B cell (primary cell): ENCODE measurements at regions not wholly inside any gene's neighbourhood (a gene's known extent, or its start where the extent isn't known, plus 50 kb on each side); places are given as distances from the start of the nearest gene placed in this dataset.

ENCODE experiments used
- ATAC-seq: fragments of 200-7000 bp; cut with Tn5 transposase; one replicate; pipeline ENCODE4 v1.10.0; 2021; ENCODE audit warnings: low read depth, mild to moderate bottlenecking, moderate number of reproducible peaks, moderate library complexity
- CTCF ChIA-PET: fragments of 350-600 bp; sonication (Branson Sonifier 250); formaldehyde crosslinking; loops from one replicate; lab custom pipeline; 2021; ENCODE audit warnings: antibody characterized with exemption, inconsistent platforms; lab: Charles Lee
- POLR2A ChIA-PET: fragments of 350-600 bp; sonication (Branson Sonifier 250); formaldehyde crosslinking; loops from one replicate; lab custom pipeline; 2021; ENCODE audit warnings: antibody characterized with exemption; lab: Charles Lee
- DNase-seq: peaks from one replicate; pipeline ENCODE4 v3.0.0; 2013
- H2AFZ ChIP-seq: 2 replicates; pipeline ENCODE4 v1.6.1; 2012; ENCODE audit warnings: mild to moderate bottlenecking, low read depth, low read length; ENCODE audit not compliant: insufficient read depth, poor library complexity, severe bottlenecking
- H3K27ac ChIP-seq, 2 donors: 1 replicate in 1 of 2; 2 replicates in 1 of 2; pipeline ENCODE4 v1.5.1; 2012 to 2013; ENCODE audit warnings: low read length in 2 of 2, mild to moderate bottlenecking in 2 of 2, moderate library complexity in 1 of 2
- H3K27me3 ChIP-seq, 4 experiments: fragments of 200-600 bp in 1 of 4; sonication (generic) in 1 of 4; replicated peaks in 1 of 4; 1 replicate in 2 of 4; 2 replicates in 2 of 4; pipeline versions ENCODE4 v1.6.1 to v1.7.0; 2013 to 2016; ENCODE audit warnings: low read length in 3 of 4, mild to moderate bottlenecking in 2 of 4, mixed read lengths in 1 of 4, moderate library complexity in 1 of 4; ENCODE audit not compliant: insufficient read depth in 4 of 4, control insufficient read depth in 3 of 4; ENCODE audit errors: control extremely low read depth in 1 of 4
- H3K36me3 ChIP-seq, 2 experiments: replicated peaks in 1 of 2; 1 replicate in 1 of 2; 2 replicates in 1 of 2; pipeline versions ENCODE4 v1.6.1 to v1.7.1; 2013; ENCODE audit warnings: low read length in 1 of 2; ENCODE audit not compliant: insufficient read depth in 2 of 2, control insufficient read depth in 1 of 2; ENCODE audit errors: control extremely low read depth in 1 of 2, extremely low read depth in 1 of 2
- H3K4me1 ChIP-seq, 2 donors: fragments of 200-600 bp in 1 of 2; sonication (generic) in 1 of 2; 1 replicate in 1 of 2; 2 replicates in 1 of 2; pipeline versions ENCODE4 v1.5.1 to v1.6.1; 2013 to 2017; ENCODE audit warnings: low read length in 2 of 2; ENCODE audit not compliant: control insufficient read depth in 2 of 2, insufficient read depth in 2 of 2
- H3K4me2 ChIP-seq: replicated peaks from 2 replicates; pipeline ENCODE3; 2012; ENCODE audit warnings: mild to moderate bottlenecking, low read depth, low read length; ENCODE audit not compliant: poor library complexity, severe bottlenecking
- H3K4me3 ChIP-seq, 5 experiments: fragments of 200-600 bp in 1 of 5; sonication (generic) in 1 of 5; 1 replicate in 3 of 5; 2 replicates in 2 of 5; pipeline versions ENCODE4 v1.5.1 to v1.7.0; 2011 to 2016; ENCODE audit warnings: low read length in 4 of 5, mild to moderate bottlenecking in 4 of 5, low read depth in 2 of 5, control low read depth in 1 of 5, moderate library complexity in 1 of 5; ENCODE audit not compliant: insufficient read depth in 1 of 5; ENCODE audit errors: control extremely low read depth in 1 of 5, extremely low read depth in 1 of 5
- H3K79me2 ChIP-seq: fragments of 200-600 bp; sonication (generic); one replicate; pipeline ENCODE4 v1.6.0; 2016; ENCODE audit warnings: low read length; ENCODE audit not compliant: control insufficient read depth, insufficient read depth
- H3K9ac ChIP-seq: fragments of 200-600 bp; sonication (generic); 2 replicates; pipeline ENCODE4 v1.6.1; 2017; ENCODE audit warnings: mild to moderate bottlenecking, low read length, moderate library complexity
- H3K9me3 ChIP-seq, 3 donors: one replicate each; pipeline versions ENCODE4 v1.6.1 to v1.7.1; 2013; ENCODE audit warnings: low read length in 2 of 3; ENCODE audit not compliant: control insufficient read depth in 2 of 3, insufficient read depth in 1 of 3; ENCODE audit errors: control extremely low read depth in 1 of 3
- H4K20me1 ChIP-seq: 2 replicates; pipeline ENCODE4 v1.6.0; 2012; ENCODE audit warnings: mild to moderate bottlenecking, low read length; ENCODE audit not compliant: insufficient read depth, control insufficient read depth, poor library complexity, severe bottlenecking
- H3K27ac Mint-ChIP-seq: one replicate; pipeline ENCODE4 v1.8.0; 2021; ENCODE audit warnings: mixed read lengths
- H3K27me3 Mint-ChIP-seq: one replicate; pipeline ENCODE4 v1.8.0; 2021; ENCODE audit warnings: mixed read lengths
- H3K4me1 Mint-ChIP-seq: one replicate; pipeline ENCODE4 v1.8.0; 2021; ENCODE audit warnings: mixed read lengths
- H3K4me3 Mint-ChIP-seq: one replicate; pipeline ENCODE4 v1.8.0; 2021; ENCODE audit warnings: mixed read lengths
- H3K9me3 Mint-ChIP-seq: one replicate; pipeline ENCODE4 v1.8.0; 2022; ENCODE audit warnings: mixed read lengths; ENCODE audit not compliant: insufficient read depth
- CTCF ChIP-seq: fragments of 200-600 bp; IDR thresholded peaks from one replicate; pipeline ENCODE4 v1.8.0; 2022; ENCODE audit warnings: antibody characterized with exemption, mild to moderate bottlenecking
- EZH2 ChIP-seq: IDR thresholded peaks from 2 replicates; pipeline ENCODE4 v1.6.1; 2012; ENCODE audit warnings: borderline replicate concordance, low read depth, mild to moderate bottlenecking, moderate library complexity, low read length; ENCODE audit not compliant: insufficient read depth, poor library complexity, severe bottlenecking
- WGBS: methylation state at CpG from one replicate; pipeline ENCODE4 v1.1.5; 2013; ENCODE audit warnings: missing lambda C conversion rate; ENCODE audit not compliant: insufficient coverage; 5-methylcytosine and 5-hydroxymethylcytosine counted together
- intact Hi-C: fragments of 100-400 bp; cut with micrococcal nuclease; formaldehyde crosslinking; loops from one replicate; pipeline ENCODE4 v1.10.0; 2022

DNA sequence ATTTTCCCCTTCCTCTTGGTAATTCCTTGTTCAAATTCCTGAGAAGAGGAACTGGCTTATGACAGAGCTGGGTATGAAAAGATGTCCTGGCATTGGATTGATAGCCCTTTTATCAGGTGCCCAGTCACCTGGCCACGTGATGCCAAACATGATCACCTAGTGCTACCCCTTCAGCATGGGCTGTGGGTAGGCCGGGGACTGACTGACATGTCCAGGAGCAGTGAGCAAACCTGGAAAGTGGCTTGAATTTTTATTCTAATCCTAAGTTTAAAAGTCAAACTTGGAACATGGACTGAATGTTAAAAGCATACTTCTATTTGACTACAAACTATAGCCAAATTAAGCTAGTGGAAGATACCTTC, 99.7 kb upstream of the CXCL13 start:
- DNase-seq (no peak), ATAC-seq (no peak)
- Histone ChIP-seq H3K27me3 (no peaks in the 10 kb centered on the region), H3K9me3 (peaks cover 0 to 4% (median 0%) of the 10 kb centered on the region in 3 donors), H3K4me2 (no peak overlapping the region), H3K4me1 (no peaks in the 10 kb centered on the region), H3K79me2 (no peaks in the 10 kb centered on the region), H3K4me3 (no peak overlapping the region), H3K9ac (no peak overlapping the region), H3K27ac (no peak overlapping the region), H3K36me3 (no peaks in the 10 kb centered on the region), H2AFZ (no peak overlapping the region), H4K20me1 (no peaks in the 10 kb centered on the region)
- intact Hi-C loops: no loop called here
- WGBS: no CpG with 5 or more reads among the region's 2 CpGs
- CTCF ChIA-PET: no interaction called here
- no peak overlapping the region for H3K4me3 Mint-ChIP-seq
- POLR2A ChIA-PET: no interaction called here
- H3K27me3 Mint-ChIP-seq: no peaks in the 10 kb centered on the region
- H3K4me1 Mint-ChIP-seq: no peaks in the 10 kb centered on the region
- no peaks in the 10 kb centered on the region for H3K9me3 Mint-ChIP-seq
- no peak overlapping the region for H3K27ac Mint-ChIP-seq
- TF ChIP-seq CTCF: no peak

- intact Hi-C loops: no loop called here
- Mint-ChIP-seq H3K27me3 (no peaks in the 10 kb centered on the region), H3K4me3 (no peak overlapping the region), H3K9me3 (no peaks in the 10 kb centered on the region), H3K27ac (no peak overlapping the region), H3K4me1 (no peaks in the 10 kb centered on the region)
- no peak for DNase-seq
- H3K9me3 ChIP-seq: peaks cover 0 to 4% (median 0%) of the 10 kb centered on the region in 3 donors
- H3K9ac ChIP-seq: no peak overlapping the region
- no peak overlapping the region for H2AFZ ChIP-seq
- H3K4me1 ChIP-seq: no peaks in the 10 kb centered on the region
- no peaks in the 10 kb centered on the region for H4K20me1 ChIP-seq
- no peak overlapping the region for H3K4me2 ChIP-seq
- ChIA-PET CTCF (no interaction called here), POLR2A (no interaction called here)
- H3K79me2 ChIP-seq: no peaks in the 10 kb centered on the region
- H3K27me3 ChIP-seq: no peaks in the 10 kb centered on the region
- TF ChIP-seq EZH2 (no peak), CTCF (no peak)
- H3K36me3 ChIP-seq: no peaks in the 10 kb centered on the region
- no peak overlapping the region for H3K4me3 ChIP-seq
- no peak for ATAC-seq
- 68% methylated on average over 5 of the region's 6 CpGs for WGBS
- H3K27ac ChIP-seq: no peak overlapping the region
These were observed 95.3 kb upstream of the CXCL13 start for GRCh38 chr4:77510367-77510766.
